Stimulated activated CD8-positive, alpha-beta memory T cell treated with anti-CD3 and anti-CD28 coated beads, Interleukin-15, amount 100 ng/mL, for 1 hour (primary cell): ENCODE measurements at regions not wholly inside any gene's neighbourhood (a gene's known extent, or its start where the extent isn't known, plus 50 kb on each side); places are given as distances from the start of the nearest gene placed in this dataset.

Experiments used
- DNase-seq: peaks from one replicate; pipeline ENCODE4 v3.0.0-alpha.2; 2020; ENCODE audit warnings: low read depth

GRCh38 chr5:8907168-8907868, 638.6 kb downstream of the SEMA5A start:
- DNase-seq: no peak

- no peak for DNase-seq
Observed at GRCh38 chr5:8908055-8908683, 637.7 kb downstream of the SEMA5A start.

DNA sequence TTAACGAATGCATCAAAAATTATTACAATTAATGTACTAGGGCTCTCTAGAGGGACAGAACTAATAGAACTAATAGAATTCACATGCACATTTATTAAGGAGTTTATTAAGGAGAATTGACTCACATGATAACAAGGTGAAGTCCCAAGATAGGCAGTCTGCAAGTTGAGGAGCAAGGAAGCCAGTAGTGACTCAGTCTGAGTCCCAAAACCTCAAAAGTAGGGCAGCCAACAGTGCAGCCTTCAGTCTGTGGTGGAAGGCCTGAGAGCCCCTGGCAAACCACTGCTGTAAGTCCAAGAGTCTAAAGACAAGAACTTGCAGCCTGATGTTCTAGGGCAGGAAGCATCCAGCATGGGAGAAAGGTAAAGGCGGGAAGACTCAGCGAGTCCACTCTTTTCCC, 633.8 kb downstream of the SEMA5A start:
- DNase-seq: no peak

GRCh38 chr5:8913522-8913921, 632.4 kb downstream of the SEMA5A start:
- DNase-seq: no peak

GRCh38 chr5:8919096-8919495, 626.8 kb downstream of the SEMA5A start:
- DNase-seq: no peak

- no peak for DNase-seq
Observed at GRCh38 chr5:8923526-8923925, 622.3 kb downstream of the SEMA5A start.

- DNase-seq: no peak
Observed at GRCh38 chr5:8924054-8924793, 621.7 kb downstream of the SEMA5A start.

GRCh38 chr5:8930021-8930420, 615.9 kb downstream of the SEMA5A start:
- no peak for DNase-seq

GRCh38 chr5:8934455-8934854, 611.4 kb downstream of the SEMA5A start:
- DNase-seq: no peak

- no peak for DNase-seq
Observed at GRCh38 chr5:8940934-8941333, 604.9 kb downstream of the SEMA5A start.

GRCh38 chr5:8943301-8943700, 602.6 kb downstream of the SEMA5A start:
- no peak for DNase-seq

DNA sequence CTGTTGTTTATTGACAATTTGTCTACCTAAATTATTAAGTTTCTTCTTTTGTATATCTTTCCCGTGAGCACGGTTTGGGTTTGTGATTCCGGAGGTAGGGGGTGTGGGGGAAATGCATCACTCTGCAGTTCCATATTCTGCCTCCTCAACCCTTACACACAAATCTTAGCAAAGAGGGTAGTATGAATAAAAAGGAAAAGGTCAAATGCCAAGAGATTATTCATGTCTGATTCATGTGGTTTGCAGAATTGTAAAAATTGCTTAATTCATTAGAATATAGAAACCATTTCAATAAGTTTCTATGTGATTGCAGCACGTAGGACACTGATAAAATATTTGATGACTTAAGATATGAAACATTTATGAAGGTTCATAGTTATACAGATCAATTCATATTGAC, 601.9 kb downstream of the SEMA5A start:
- no peak for DNase-seq

DNA sequence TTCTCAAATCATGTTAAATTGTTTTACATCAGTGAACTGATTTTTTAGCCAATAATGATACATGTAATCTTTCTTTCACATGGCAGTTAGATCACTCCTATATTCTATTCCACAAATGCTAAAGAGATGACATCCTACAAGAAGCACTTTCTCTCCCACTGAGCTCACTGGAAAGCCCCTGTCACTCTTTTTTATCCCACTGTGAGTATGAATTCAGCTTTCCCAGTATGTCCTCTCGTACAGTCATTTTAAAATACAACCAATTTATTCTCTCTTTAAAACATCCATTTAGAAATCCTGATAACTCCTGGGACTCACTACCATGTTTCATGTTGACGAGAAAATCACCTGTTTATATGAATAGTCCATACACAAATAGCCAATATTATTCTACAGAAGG, 599.9 kb downstream of the SEMA5A start:
- no peak for DNase-seq

DNA sequence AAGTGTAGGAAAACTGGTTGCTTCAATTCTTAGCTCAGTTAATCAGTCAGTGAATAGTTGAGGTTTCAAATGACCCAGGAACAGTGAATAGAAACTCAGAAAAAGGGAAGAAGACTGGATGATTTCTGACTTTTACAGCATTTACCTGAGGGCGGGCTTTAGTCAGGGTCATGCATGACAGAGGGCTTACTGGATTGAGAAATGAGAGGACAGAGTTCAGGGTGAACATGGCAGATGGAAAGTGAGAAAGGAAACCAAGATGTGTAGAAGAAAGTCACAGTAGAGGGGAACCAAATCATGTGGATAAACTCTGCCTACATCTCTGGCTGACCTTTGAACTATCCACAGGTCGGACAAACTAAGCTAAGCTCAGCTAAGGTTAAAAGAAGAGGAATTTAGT, 596.0 kb downstream of the SEMA5A start:
- no peak for DNase-seq

- DNase-seq: no peak
Observed at GRCh38 chr5:8952147-8952546, 593.7 kb downstream of the SEMA5A start.

DNA sequence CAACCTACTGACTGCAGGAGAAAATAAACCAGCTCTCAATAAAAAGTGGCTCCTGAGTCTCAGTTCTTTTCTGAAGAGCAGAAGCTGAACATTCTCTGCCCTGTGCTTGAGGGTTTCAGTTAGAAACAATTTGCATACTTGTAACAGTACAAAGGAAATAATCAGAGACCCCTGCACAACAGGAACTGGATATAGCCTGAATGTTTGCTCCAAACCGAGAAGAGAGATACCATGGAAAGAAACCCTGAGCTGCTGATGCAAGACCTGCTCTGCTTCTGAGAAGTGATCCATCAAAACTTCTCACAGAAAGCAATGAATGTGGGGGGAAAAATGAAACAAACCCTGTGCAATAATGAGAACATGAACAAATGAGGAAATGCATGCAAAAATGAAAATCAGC, 592.9 kb downstream of the SEMA5A start:
- DNase-seq: no peak

DNA sequence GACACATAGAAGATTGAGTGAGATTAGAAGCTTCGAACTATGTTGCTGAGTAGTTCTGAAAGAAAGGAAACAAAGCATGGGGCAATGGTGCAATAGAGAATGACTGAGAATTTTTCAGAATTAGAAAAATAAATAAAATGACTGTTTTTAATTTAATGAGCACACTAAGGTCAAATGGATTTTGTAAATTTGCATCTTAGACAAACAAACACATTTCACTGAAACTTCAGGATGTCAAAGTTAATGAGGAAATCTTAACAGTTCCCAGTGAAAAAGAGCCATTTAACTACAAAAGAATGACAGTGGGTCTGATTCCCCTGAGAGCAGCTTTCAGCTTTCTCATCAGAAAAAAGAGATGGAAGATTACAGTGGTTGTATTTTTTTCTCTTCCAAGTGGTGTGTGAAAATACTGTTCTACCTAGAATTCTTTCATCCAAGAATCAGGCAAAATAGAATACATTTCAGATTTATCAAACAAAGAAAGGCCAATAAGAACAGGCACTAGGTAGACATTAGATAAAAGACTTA, 591.9 kb downstream of the SEMA5A start:
- no peak for DNase-seq

DNA sequence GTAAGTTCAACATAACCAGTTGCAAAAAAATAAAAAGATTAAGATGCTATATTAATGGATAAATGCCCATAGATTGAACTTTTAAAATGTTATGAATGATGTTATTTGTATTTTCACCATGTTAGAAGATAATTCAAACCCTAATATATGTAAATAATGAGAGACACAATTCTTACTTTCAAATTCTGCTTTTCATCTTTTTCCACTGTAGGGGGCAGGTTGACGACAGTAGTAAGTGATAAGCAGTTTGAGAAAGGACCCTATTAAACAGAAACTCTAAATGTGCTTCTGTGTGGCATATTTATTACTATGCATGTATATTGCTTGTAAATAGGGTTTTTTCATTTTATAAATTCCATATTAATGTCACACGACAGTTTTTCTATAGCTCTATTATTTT, 591.1 kb downstream of the SEMA5A start:
- DNase-seq: no peak

DNA sequence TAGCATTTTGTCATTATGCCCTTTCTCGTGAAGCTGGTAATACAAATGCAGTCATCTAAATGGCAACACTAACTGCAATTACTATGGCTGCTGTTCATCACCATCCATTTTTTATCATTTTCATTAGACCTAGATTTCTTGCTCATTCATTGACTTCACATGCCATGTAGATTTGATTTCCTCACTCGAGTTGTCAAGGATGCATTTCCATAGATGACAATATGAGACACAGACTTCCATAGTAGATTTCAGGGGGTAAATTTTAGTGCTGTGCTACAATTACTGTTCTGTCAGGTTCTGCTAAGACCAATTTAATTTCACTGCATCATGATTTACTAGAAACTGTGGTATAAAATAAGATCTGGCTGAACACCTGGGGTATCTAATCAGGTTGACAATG, 589.2 kb downstream of the SEMA5A start:
- no peak for DNase-seq

GRCh38 chr5:8958602-8959001, 587.3 kb downstream of the SEMA5A start:
- DNase-seq: no peak

- no peak for DNase-seq
Observed at GRCh38 chr5:8961219-8961618, 584.7 kb downstream of the SEMA5A start.

- no peak for DNase-seq
Observed at GRCh38 chr5:8961956-8962355, 583.9 kb downstream of the SEMA5A start.

DNA sequence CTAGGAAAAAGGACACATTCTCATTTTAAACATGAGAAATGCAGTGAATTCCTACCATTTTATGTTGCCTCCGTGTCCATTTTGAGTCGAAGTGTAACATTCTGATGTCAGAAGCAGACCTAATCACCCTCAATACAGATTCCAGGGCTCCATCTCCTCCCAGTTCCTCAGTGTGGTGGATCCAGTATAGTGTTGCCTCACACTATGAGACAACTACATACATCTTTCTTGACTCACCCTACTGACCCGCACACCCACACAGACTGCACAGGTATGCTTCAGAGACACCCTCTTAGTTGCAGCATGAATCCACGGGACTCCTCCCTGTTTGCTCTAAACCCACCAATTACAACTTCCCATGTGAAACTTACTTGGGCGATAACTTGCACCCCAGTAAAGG, 564.9 kb downstream of the SEMA5A start:
- no peak for DNase-seq
